ENCODE measurements at regions not wholly inside any gene's neighbourhood (a gene's known extent, or its start where the extent isn't known, plus 50 kb on each side); places are given as distances from the start of the nearest gene placed in this dataset.

- Mint-ChIP-seq H3K4me3 (ENCODE audit: unreplicated experiment) (no peak overlapping the region), H3K36me3 (ENCODE audit: insufficient read depth, unreplicated experiment) (no peaks in the 10 kb centered on the region), H3K27ac (ENCODE audit: unreplicated experiment) (no peak overlapping the region), H3K27me3 (ENCODE audit: insufficient read depth, unreplicated experiment) (peaks cover 8% of the 10 kb centered on the region), H3K4me1 (ENCODE audit: low read depth, unreplicated experiment) (no peaks in the 10 kb centered on the region), H3K9me3 (ENCODE audit: unreplicated experiment) (no peaks in the 10 kb centered on the region)
- H3K36me3 ChIP-seq (ENCODE audit: control insufficient read depth, insufficient read depth, low read length), result no peaks in the 10 kb centered on the region
- POLR2A ChIA-PET, result no interaction called here
- no peak for DNase-seq
- no TSS peak for BruUV-seq (replicated peaks)
- intact Hi-C loops (cut with micrococcal nuclease; ENCODE audit: unreplicated experiment), result no loop called here
- H3K4me3 ChIP-seq (ENCODE audit: low read depth, low read length), result no peak overlapping the region
- H3K9me3 ChIP-seq, result no peaks in the 10 kb centered on the region
- no peaks in the 10 kb centered on the region for H3K27me3 ChIP-seq (replicated peaks; ENCODE audit: control insufficient read depth, insufficient read depth, low read length)
- CTCF ChIA-PET, result interaction anchor here (0.6 to 0.7 kb wide), 3 partner anchors 164 to 406 kb away, joined by 3 to 6 read pairs (median 3); partner anchors contain the start of gene ANO10
- no peaks in the 10 kb centered on the region for H3K4me1 ChIP-seq
- no peak for TF ChIP-seq CTCF (IDR thresholded peaks at IDR 0.05; ENCODE audit: insufficient read depth in 1 of 2, low read depth in 1 of 2, low read length in 1 of 2, severe bottlenecking in 1 of 2, unreplicated experiment in 1 of 2)
These were observed 70.6 kb upstream of the SNRK start for GRCh38 chr3:43215663-43216275.

DNA sequence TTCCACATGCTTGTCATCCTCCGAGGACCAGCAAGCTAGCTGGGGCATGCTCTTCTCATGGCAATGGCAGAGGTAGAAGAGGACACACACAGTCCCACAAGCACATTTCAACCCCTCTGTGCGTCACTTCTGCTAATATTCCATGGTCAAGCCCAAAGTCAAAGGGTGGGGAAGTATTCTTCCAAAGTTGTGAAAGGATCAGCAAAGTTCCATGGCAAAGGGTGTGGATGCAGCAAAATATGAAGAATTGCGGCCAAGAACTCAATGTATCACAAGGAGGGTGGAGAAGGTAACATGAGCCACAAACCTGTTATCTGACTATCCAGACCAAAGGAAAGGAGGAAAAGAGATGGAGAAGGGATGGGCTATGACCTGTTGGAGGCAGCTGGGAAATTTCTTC is 71.2 kb upstream of the SNRK start:
- Mint-ChIP-seq H3K9me3 (ENCODE audit: unreplicated experiment) (no peaks in the 10 kb centered on the region), H3K27ac (ENCODE audit: unreplicated experiment) (no peak overlapping the region), H3K4me1 (ENCODE audit: low read depth, unreplicated experiment) (no peaks in the 10 kb centered on the region), H3K4me3 (ENCODE audit: unreplicated experiment) (no peak overlapping the region), H3K27me3 (ENCODE audit: insufficient read depth, unreplicated experiment) (peaks cover 8% of the 10 kb centered on the region), H3K36me3 (ENCODE audit: insufficient read depth, unreplicated experiment) (no peaks in the 10 kb centered on the region)
- CTCF ChIA-PET, result no interaction called here
- no peak for DNase-seq
- Histone ChIP-seq H3K4me1 (no peaks in the 10 kb centered on the region), H3K4me3 (ENCODE audit: low read depth, low read length) (no peak overlapping the region), H3K9me3 (no peaks in the 10 kb centered on the region), H3K27me3 (replicated peaks; ENCODE audit: control insufficient read depth, insufficient read depth, low read length) (no peaks in the 10 kb centered on the region), H3K36me3 (ENCODE audit: control insufficient read depth, insufficient read depth, low read length) (no peaks in the 10 kb centered on the region)
- POLR2A ChIA-PET, result no interaction called here
- TF ChIP-seq CTCF (IDR thresholded peaks at IDR 0.05; ENCODE audit: insufficient read depth in 1 of 2, low read depth in 1 of 2, low read length in 1 of 2, severe bottlenecking in 1 of 2, unreplicated experiment in 1 of 2), result no peak
- BruUV-seq (replicated peaks), result no TSS peak
- intact Hi-C loops (cut with micrococcal nuclease; ENCODE audit: unreplicated experiment), result no loop called here

DNA sequence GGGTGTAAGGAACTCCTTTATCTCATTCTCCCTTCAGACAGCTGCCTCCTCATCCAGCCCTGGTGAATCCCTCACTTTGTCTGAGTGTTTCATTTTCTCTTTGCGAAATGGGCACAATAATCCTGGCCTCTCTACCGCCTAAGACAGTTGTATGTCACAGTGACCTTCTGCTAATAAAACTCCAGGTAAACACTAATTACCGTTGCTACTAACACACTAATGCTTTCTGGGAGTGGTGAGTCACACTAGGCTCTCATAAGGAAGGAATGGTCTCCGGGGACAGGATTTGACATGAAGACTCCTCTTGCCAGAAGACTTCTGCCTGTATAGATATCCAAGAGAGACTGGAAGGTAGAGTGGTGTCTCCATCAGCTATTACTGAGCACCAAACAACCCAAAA is 71.7 kb upstream of the SNRK start:
- POLR2A ChIA-PET, result no interaction called here
- BruUV-seq (replicated peaks), result no TSS peak
- H3K27ac Mint-ChIP-seq (ENCODE audit: unreplicated experiment), result no peak overlapping the region
- no peaks in the 10 kb centered on the region for H3K36me3 Mint-ChIP-seq (ENCODE audit: insufficient read depth, unreplicated experiment)
- intact Hi-C loops (cut with micrococcal nuclease; ENCODE audit: unreplicated experiment), result no loop called here
- CTCF ChIA-PET, result no interaction called here
- no peak for DNase-seq
- TF ChIP-seq CTCF (IDR thresholded peaks at IDR 0.05; ENCODE audit: insufficient read depth in 1 of 2, low read depth in 1 of 2, low read length in 1 of 2, severe bottlenecking in 1 of 2, unreplicated experiment in 1 of 2), result no peak
- Histone ChIP-seq H3K27me3 (replicated peaks; ENCODE audit: control insufficient read depth, insufficient read depth, low read length) (no peaks in the 10 kb centered on the region), H3K9me3 (no peaks in the 10 kb centered on the region), H3K4me3 (ENCODE audit: low read depth, low read length) (no peak overlapping the region), H3K36me3 (ENCODE audit: control insufficient read depth, insufficient read depth, low read length) (no peaks in the 10 kb centered on the region), H3K4me1 (no peaks in the 10 kb centered on the region)
- H3K4me3 Mint-ChIP-seq (ENCODE audit: unreplicated experiment), result no peak overlapping the region
- H3K27me3 Mint-ChIP-seq (ENCODE audit: insufficient read depth, unreplicated experiment), result peaks cover 8% of the 10 kb centered on the region
- no peaks in the 10 kb centered on the region for H3K9me3 Mint-ChIP-seq (ENCODE audit: unreplicated experiment)
- H3K4me1 Mint-ChIP-seq (ENCODE audit: low read depth, unreplicated experiment), result no peaks in the 10 kb centered on the region
